ENCODE measurements at regions not wholly inside any gene's neighbourhood (a gene's known extent, or its start where the extent isn't known, plus 50 kb on each side); places are given as distances from the start of the nearest gene placed in this dataset.

- Mint-ChIP-seq H3K27ac (no peak overlapping the region), H3K4me1 (ENCODE audit: low read depth) (no peaks in the 10 kb centered on the region), H3K9me3 (no peaks in the 10 kb centered on the region), H3K36me3 (ENCODE audit: low read depth) (no peaks in the 10 kb centered on the region), H3K27me3 (no peaks in the 10 kb centered on the region), H3K4me3 (no peak overlapping the region)
- no peak for DNase-seq
Measured at GRCh38 chr2:129673234-129673633, 306.2 kb upstream of the RAB6C start.

- H3K27ac Mint-ChIP-seq: no peak overlapping the region
- H3K9me3 Mint-ChIP-seq: no peaks in the 10 kb centered on the region
- no peaks in the 10 kb centered on the region for H3K36me3 Mint-ChIP-seq (ENCODE audit: low read depth)
- no peak for DNase-seq
- H3K4me3 Mint-ChIP-seq: no peak overlapping the region
- H3K4me1 Mint-ChIP-seq (ENCODE audit: low read depth): no peaks in the 10 kb centered on the region
- H3K27me3 Mint-ChIP-seq: no peaks in the 10 kb centered on the region
Measured at GRCh38 chr2:129673847-129674711, 305.4 kb upstream of the RAB6C start.

- Mint-ChIP-seq H3K4me3 (no peak overlapping the region), H3K27me3 (peaks cover 3% of the 10 kb centered on the region), H3K36me3 (ENCODE audit: low read depth) (no peaks in the 10 kb centered on the region), H3K4me1 (ENCODE audit: low read depth) (no peaks in the 10 kb centered on the region), H3K9me3 (peaks cover 9% of the 10 kb centered on the region), H3K27ac (no peak overlapping the region)
- no peak for DNase-seq
Measured at GRCh38 chr2:129678751-129679150, 300.7 kb upstream of the RAB6C start.

GRCh38 chr2:129681788-129682187 is 297.7 kb upstream of the RAB6C start:
- H3K36me3 Mint-ChIP-seq (ENCODE audit: low read depth): no peaks in the 10 kb centered on the region
- no peak overlapping the region for H3K4me3 Mint-ChIP-seq
- H3K4me1 Mint-ChIP-seq (ENCODE audit: low read depth): no peaks in the 10 kb centered on the region
- H3K27ac Mint-ChIP-seq: no peak overlapping the region
- peaks cover 9% of the 10 kb centered on the region for H3K9me3 Mint-ChIP-seq
- peaks cover 3% of the 10 kb centered on the region for H3K27me3 Mint-ChIP-seq
- no peak for DNase-seq

GRCh38 chr2:129689653-129690448 is 289.6 kb upstream of the RAB6C start:
- Mint-ChIP-seq H3K4me3 (no peak overlapping the region), H3K27ac (no peak overlapping the region), H3K4me1 (ENCODE audit: low read depth) (no peaks in the 10 kb centered on the region), H3K9me3 (peaks cover 23% of the 10 kb centered on the region), H3K36me3 (ENCODE audit: low read depth) (no peaks in the 10 kb centered on the region), H3K27me3 (peaks cover 9% of the 10 kb centered on the region)
- DNase-seq: no peak

GRCh38 chr2:129695496-129695895 is 284.0 kb upstream of the RAB6C start:
- no peak for DNase-seq
- H3K4me1 Mint-ChIP-seq (ENCODE audit: low read depth): no peaks in the 10 kb centered on the region
- H3K36me3 Mint-ChIP-seq (ENCODE audit: low read depth): no peaks in the 10 kb centered on the region
- no peak overlapping the region for H3K27ac Mint-ChIP-seq
- no peak overlapping the region for H3K4me3 Mint-ChIP-seq
- peaks cover 16% of the 10 kb centered on the region for H3K9me3 Mint-ChIP-seq
- no peaks in the 10 kb centered on the region for H3K27me3 Mint-ChIP-seq

GRCh38 chr2:129698593-129698992 is 280.9 kb upstream of the RAB6C start:
- DNase-seq: no peak
- H3K4me3 Mint-ChIP-seq: no peak overlapping the region
- H3K9me3 Mint-ChIP-seq: peaks cover 2% of the 10 kb centered on the region
- no peaks in the 10 kb centered on the region for H3K27me3 Mint-ChIP-seq
- no peak overlapping the region for H3K27ac Mint-ChIP-seq
- no peaks in the 10 kb centered on the region for H3K36me3 Mint-ChIP-seq (ENCODE audit: low read depth)
- H3K4me1 Mint-ChIP-seq (ENCODE audit: low read depth): no peaks in the 10 kb centered on the region

GRCh38 chr2:129699781-129700573 is 279.5 kb upstream of the RAB6C start:
- no peak for DNase-seq
- Mint-ChIP-seq H3K27me3 (peaks cover 3% of the 10 kb centered on the region), H3K27ac (no peak overlapping the region), H3K9me3 (no peaks in the 10 kb centered on the region), H3K36me3 (ENCODE audit: low read depth) (no peaks in the 10 kb centered on the region), H3K4me3 (no peak overlapping the region), H3K4me1 (ENCODE audit: low read depth) (no peaks in the 10 kb centered on the region)

- Mint-ChIP-seq H3K27me3 (peaks cover 3% of the 10 kb centered on the region), H3K36me3 (ENCODE audit: low read depth) (no peaks in the 10 kb centered on the region), H3K9me3 (no peaks in the 10 kb centered on the region), H3K27ac (no peak overlapping the region), H3K4me1 (ENCODE audit: low read depth) (no peaks in the 10 kb centered on the region), H3K4me3 (no peak overlapping the region)
- no peak for DNase-seq
Measured at GRCh38 chr2:129702416-129703176, 276.9 kb upstream of the RAB6C start.

GRCh38 chr2:129705085-129705484 is 274.4 kb upstream of the RAB6C start:
- Mint-ChIP-seq H3K4me3 (no peak overlapping the region), H3K36me3 (ENCODE audit: low read depth) (no peaks in the 10 kb centered on the region)

GRCh38 chr2:129707800-129708199 is 271.7 kb upstream of the RAB6C start:
- no peak overlapping the region for H3K27ac Mint-ChIP-seq
- H3K36me3 Mint-ChIP-seq (ENCODE audit: low read depth): no peaks in the 10 kb centered on the region
- H3K27me3 Mint-ChIP-seq: peaks cover 3% of the 10 kb centered on the region
- H3K4me3 Mint-ChIP-seq: no peak overlapping the region
- H3K4me1 Mint-ChIP-seq (ENCODE audit: low read depth): no peaks in the 10 kb centered on the region
- no peaks in the 10 kb centered on the region for H3K9me3 Mint-ChIP-seq
- DNase-seq: no peak

More at GRCh38 chr2:129705085-129705484, 274.4 kb upstream of the RAB6C start:
- Mint-ChIP-seq H3K27me3 (peaks cover 3% of the 10 kb centered on the region), H3K4me1 (ENCODE audit: low read depth) (no peaks in the 10 kb centered on the region), H3K27ac (no peak overlapping the region), H3K9me3 (no peaks in the 10 kb centered on the region)
- no peak for DNase-seq

- no peak for DNase-seq
- Mint-ChIP-seq H3K9me3 (no peaks in the 10 kb centered on the region), H3K4me1 (ENCODE audit: low read depth) (no peaks in the 10 kb centered on the region), H3K4me3 (no peak overlapping the region), H3K36me3 (ENCODE audit: low read depth) (no peaks in the 10 kb centered on the region), H3K27ac (no peak overlapping the region), H3K27me3 (peaks cover 3% of the 10 kb centered on the region)
Measured at GRCh38 chr2:129708221-129708967, 271.1 kb upstream of the RAB6C start.
